T-cell (primary cell): ENCODE measurements at regions not wholly inside any gene's neighbourhood (a gene's known extent, or its start where the extent isn't known, plus 50 kb on each side); places are given as distances from the start of the nearest gene placed in this dataset.

Source experiments
- ATAC-seq, 4 experiments: fragments of 200-7000 bp in 3 of 4; fragments of 150-1000 bp in 1 of 4; cut with Tn5 transposase; replicated peaks in 1 of 4; 1 replicate in 3 of 4; 2 replicates in 1 of 4; pipeline ENCODE4 v1.10.0; 2021; ENCODE audit warnings: moderate library complexity in 3 of 4, mild to moderate bottlenecking in 2 of 4, moderate number of reproducible peaks in 1 of 4
- CTCF ChIA-PET, 2 donors: fragments of 300-600 bp; sonication (Branson Sonifier 250); formaldehyde crosslinking; loops; one replicate each; lab custom pipeline; 2022; ENCODE audit warnings: antibody characterized with exemption in 2 of 2; lab: Charles Lee
- POLR2A ChIA-PET, 2 donors: fragments of 300-600 bp; sonication (Branson Sonifier 250); formaldehyde crosslinking; loops; one replicate each; lab custom pipeline; 2022; ENCODE audit warnings: antibody characterized with exemption in 2 of 2; lab: Charles Lee
- DNase-seq, 35 experiments: peaks; one replicate each; pipeline versions ENCODE4 v3.0.0 to v3.0.0-alpha.2; 2013 to 2023
- H3K27ac ChIP-seq: one replicate; pipeline ENCODE4 v1.5.1; 2013; ENCODE audit warnings: low read length
- H3K27me3 ChIP-seq, 2 experiments: replicated peaks in 1 of 2; 1 replicate in 1 of 2; 2 replicates in 1 of 2; pipeline versions ENCODE4 v1.6.1 to v1.7.0; 2013; ENCODE audit warnings: low read length in 1 of 2, mixed read lengths in 1 of 2; ENCODE audit not compliant: control insufficient read depth in 2 of 2, insufficient read depth in 2 of 2; ENCODE audit errors: extremely low read depth in 1 of 2
- H3K36me3 ChIP-seq, 2 donors: 1 replicate in 1 of 2; 2 replicates in 1 of 2; pipeline versions ENCODE4 v1.6.1 to v1.7.0; 2013; ENCODE audit warnings: low read length in 1 of 2; ENCODE audit not compliant: control insufficient read depth in 2 of 2, insufficient read depth in 1 of 2; ENCODE audit errors: extremely low read depth in 1 of 2
- H3K4me1 ChIP-seq, 2 experiments: 1 replicate in 1 of 2; 2 replicates in 1 of 2; pipeline versions ENCODE4 v1.6.1 to v1.7.0; 2013; ENCODE audit warnings: low read length in 2 of 2, mixed read lengths in 1 of 2; ENCODE audit not compliant: insufficient read depth in 2 of 2, control insufficient read depth in 1 of 2; ENCODE audit errors: extremely low read depth in 1 of 2
- H3K4me3 ChIP-seq, 2 donors: 1 replicate in 1 of 2; 2 replicates in 1 of 2; pipeline versions ENCODE4 v1.5.1 to v1.7.0; 2013; ENCODE audit warnings: mild to moderate bottlenecking in 2 of 2, low read length in 1 of 2, moderate library complexity in 1 of 2; ENCODE audit not compliant: control insufficient read depth in 1 of 2; ENCODE audit errors: extremely low read depth in 1 of 2
- H3K9me3 ChIP-seq: 2 replicates; pipeline ENCODE4 v1.7.0; 2013
- H3K27ac Mint-ChIP-seq, 2 donors: one replicate each; pipeline ENCODE4 v1.8.0; 2020 to 2021; ENCODE audit warnings: mild to moderate bottlenecking in 2 of 2, mixed read lengths in 2 of 2
- H3K27me3 Mint-ChIP-seq, 2 donors: one replicate each; pipeline ENCODE4 v1.8.0; 2021 to 2022; ENCODE audit warnings: mixed read lengths in 2 of 2
- H3K36me3 Mint-ChIP-seq: one replicate; pipeline ENCODE4 v1.8.0; 2021; ENCODE audit warnings: mixed read lengths
- H3K4me1 Mint-ChIP-seq, 3 donors: one replicate each; pipeline ENCODE4 v1.8.0; 2020 to 2022; ENCODE audit warnings: mixed read lengths in 3 of 3, mild to moderate bottlenecking in 1 of 3
- H3K4me3 Mint-ChIP-seq, 3 donors: one replicate each; pipeline ENCODE4 v1.8.0; 2020 to 2022; ENCODE audit warnings: mild to moderate bottlenecking in 3 of 3, mixed read lengths in 3 of 3, moderate library complexity in 3 of 3
- H3K9me3 Mint-ChIP-seq, 3 donors: one replicate each; pipeline ENCODE4 v1.8.0; 2020 to 2022; ENCODE audit warnings: mixed read lengths in 3 of 3
- WGBS: methylation state at CpG from one replicate; pipeline ENCODE4 v1.1.5; 2013; ENCODE audit warnings: missing lambda C conversion rate; ENCODE audit not compliant: insufficient coverage; 5-methylcytosine and 5-hydroxymethylcytosine counted together

GRCh38 chr4:13968723-13969122 lies 341.2 kb upstream of the BOD1L1 start:
- H3K27me3 ChIP-seq = no peaks in the 10 kb centered on the region
- no CpG with 5 or more reads among the region's 2 CpGs for WGBS
- Mint-ChIP-seq H3K27me3 (peaks cover 0 to 4% of the 10 kb centered on the region in 2 donors), H3K27ac (no peak overlapping the region), H3K9me3 (no peaks in the 10 kb centered on the region), H3K4me1 (no peaks in the 10 kb centered on the region), H3K36me3 (no peaks in the 10 kb centered on the region), H3K4me3 (no peak overlapping the region)
- DNase-seq = no peak
- no peak for ATAC-seq
- H3K4me3 ChIP-seq = no peak overlapping the region
- ChIA-PET POLR2A (no interaction called here), CTCF (no interaction called here)
- no peaks in the 10 kb centered on the region for H3K4me1 ChIP-seq
- no peaks in the 10 kb centered on the region for H3K9me3 ChIP-seq
- H3K36me3 ChIP-seq = no peaks in the 10 kb centered on the region
- no peak overlapping the region for H3K27ac ChIP-seq

- no peaks in the 10 kb centered on the region for H3K9me3 Mint-ChIP-seq
- peaks cover 0 to 4% of the 10 kb centered on the region in 2 donors for H3K27me3 Mint-ChIP-seq
- Histone ChIP-seq H3K4me1 (no peaks in the 10 kb centered on the region), H3K4me3 (no peak overlapping the region), H3K27me3 (no peaks in the 10 kb centered on the region), H3K36me3 (no peaks in the 10 kb centered on the region), H3K27ac (no peak overlapping the region), H3K9me3 (no peaks in the 10 kb centered on the region)
- H3K27ac Mint-ChIP-seq = no peak overlapping the region
- H3K36me3 Mint-ChIP-seq = no peaks in the 10 kb centered on the region
- ChIA-PET POLR2A (no interaction called here), CTCF (no interaction called here)
- WGBS = 100% methylated on average over 2 of the region's 2 CpGs
- no peak for ATAC-seq
- H3K4me3 Mint-ChIP-seq = no peak overlapping the region
- no peak for DNase-seq
- H3K4me1 Mint-ChIP-seq = no peaks in the 10 kb centered on the region
Measured at GRCh38 chr4:13970349-13970748, 342.8 kb upstream of the BOD1L1 start.

GRCh38 chr4:13977746-13978145 lies 350.2 kb upstream of the BOD1L1 start:
- Mint-ChIP-seq H3K9me3 (peaks cover 0 to 12% (median 0%) of the 10 kb centered on the region in 3 donors), H3K27me3 (no peaks in the 10 kb centered on the region), H3K4me1 (peaks cover 2 to 9% (median 4%) of the 10 kb centered on the region in 3 donors), H3K36me3 (no peaks in the 10 kb centered on the region), H3K4me3 (no peak overlapping the region), H3K27ac (no peak overlapping the region)
- ChIA-PET CTCF (no interaction called here), POLR2A (no interaction called here)
- ATAC-seq (no peak), DNase-seq (no peak)
- Histone ChIP-seq H3K27ac (no peak overlapping the region), H3K36me3 (no peaks in the 10 kb centered on the region), H3K4me1 (peaks cover 0 to 6% of the 10 kb centered on the region in 2 experiments), H3K4me3 (no peak overlapping the region), H3K27me3 (no peaks in the 10 kb centered on the region), H3K9me3 (no peaks in the 10 kb centered on the region)
- no CpG with 5 or more reads among the region's 5 CpGs for WGBS

GRCh38 chr4:13980317-13981310 lies 353.1 kb upstream of the BOD1L1 start:
- peaks cover 0 to 6% of the 10 kb centered on the region in 2 experiments for H3K4me1 ChIP-seq
- no peaks in the 10 kb centered on the region for H3K36me3 Mint-ChIP-seq
- no peak overlapping the region for H3K4me3 ChIP-seq
- peak overlapping the region in 1 of 3 donors; percentile 28 for H3K4me3 Mint-ChIP-seq
- ChIA-PET CTCF (no interaction called here), POLR2A (no interaction called here)
- no peak overlapping the region for H3K27ac ChIP-seq
- peaks cover 0 to 17% (median 0%) of the 10 kb centered on the region in 3 donors for H3K9me3 Mint-ChIP-seq
- DNase-seq = no peak
- no peaks in the 10 kb centered on the region for H3K36me3 ChIP-seq
- no peaks in the 10 kb centered on the region for H3K27me3 ChIP-seq
- no peaks in the 10 kb centered on the region for H3K27me3 Mint-ChIP-seq
- peaks cover 2 to 10% (median 4%) of the 10 kb centered on the region in 3 donors for H3K4me1 Mint-ChIP-seq
- 51% methylated on average over 6 of the region's 8 CpGs for WGBS
- no peak for ATAC-seq
- H3K9me3 ChIP-seq = no peaks in the 10 kb centered on the region
- no peak overlapping the region for H3K27ac Mint-ChIP-seq

- Mint-ChIP-seq H3K27me3 (no peaks in the 10 kb centered on the region), H3K4me1 (peaks cover 2 to 10% (median 4%) of the 10 kb centered on the region in 3 donors), H3K36me3 (no peaks in the 10 kb centered on the region), H3K9me3 (peaks cover 0 to 11% (median 0%) of the 10 kb centered on the region in 3 donors), H3K4me3 (peak overlapping the region in 1 of 3 donors; percentile 28), H3K27ac (no peak overlapping the region)
- no peak for DNase-seq
- ChIA-PET CTCF (no interaction called here), POLR2A (no interaction called here)
- no peak for ATAC-seq
- H3K9me3 ChIP-seq = no peaks in the 10 kb centered on the region
- no CpG with 5 or more reads among the region's 8 CpGs for WGBS
- no peak overlapping the region for H3K27ac ChIP-seq
- no peaks in the 10 kb centered on the region for H3K36me3 ChIP-seq
- no peaks in the 10 kb centered on the region for H3K27me3 ChIP-seq
- peaks cover 0 to 6% of the 10 kb centered on the region in 2 experiments for H3K4me1 ChIP-seq
- no peak overlapping the region for H3K4me3 ChIP-seq
Measured at GRCh38 chr4:13981499-13981898, 354.0 kb upstream of the BOD1L1 start.

- ChIA-PET POLR2A (no interaction called here), CTCF (no interaction called here)
- Histone ChIP-seq H3K4me1 (peaks cover 0 to 6% of the 10 kb centered on the region in 2 experiments), H3K4me3 (no peak overlapping the region), H3K27ac (no peak overlapping the region), H3K27me3 (no peaks in the 10 kb centered on the region), H3K9me3 (no peaks in the 10 kb centered on the region), H3K36me3 (no peaks in the 10 kb centered on the region)
- peaks cover 2 to 10% (median 4%) of the 10 kb centered on the region in 3 donors for H3K4me1 Mint-ChIP-seq
- no peak overlapping the region for H3K27ac Mint-ChIP-seq
- H3K4me3 Mint-ChIP-seq = peak overlapping the region in 1 of 3 donors; percentile 28
- no peaks in the 10 kb centered on the region for H3K27me3 Mint-ChIP-seq
- DNase-seq (no peak), ATAC-seq (no peak)
- H3K36me3 Mint-ChIP-seq = no peaks in the 10 kb centered on the region
- 15% methylated on average over 4 of the region's 5 CpGs for WGBS
- H3K9me3 Mint-ChIP-seq = peaks cover 0 to 8% (median 0%) of the 10 kb centered on the region in 3 donors
Measured at GRCh38 chr4:13982010-13982409, 354.5 kb upstream of the BOD1L1 start.
